ENCODE measurements at regions not wholly inside any gene's neighbourhood (a gene's known extent, or its start where the extent isn't known, plus 50 kb on each side); places are given as distances from the start of the nearest gene placed in this dataset.

DNA sequence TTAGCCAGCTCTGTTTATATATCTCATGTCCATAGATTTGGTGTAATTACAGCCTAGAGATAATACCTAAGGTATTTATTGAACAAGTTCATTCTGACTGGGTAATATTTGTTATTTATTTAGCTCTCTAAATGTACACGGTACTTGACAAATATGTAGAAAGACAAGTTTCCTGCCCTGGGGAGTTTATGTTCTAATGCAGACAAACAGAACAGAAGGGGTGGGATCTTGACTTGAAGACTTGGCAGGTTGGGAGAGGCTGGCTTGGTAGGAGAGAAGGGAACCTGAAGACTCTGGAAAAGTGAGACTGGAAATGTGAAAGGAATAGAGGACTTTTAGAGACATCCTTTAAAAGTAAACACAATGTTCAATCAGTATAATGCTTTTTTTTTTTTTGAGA is 97.7 kb upstream of the CDK6 start:
- TF ChIP-seq, protein P1, sequence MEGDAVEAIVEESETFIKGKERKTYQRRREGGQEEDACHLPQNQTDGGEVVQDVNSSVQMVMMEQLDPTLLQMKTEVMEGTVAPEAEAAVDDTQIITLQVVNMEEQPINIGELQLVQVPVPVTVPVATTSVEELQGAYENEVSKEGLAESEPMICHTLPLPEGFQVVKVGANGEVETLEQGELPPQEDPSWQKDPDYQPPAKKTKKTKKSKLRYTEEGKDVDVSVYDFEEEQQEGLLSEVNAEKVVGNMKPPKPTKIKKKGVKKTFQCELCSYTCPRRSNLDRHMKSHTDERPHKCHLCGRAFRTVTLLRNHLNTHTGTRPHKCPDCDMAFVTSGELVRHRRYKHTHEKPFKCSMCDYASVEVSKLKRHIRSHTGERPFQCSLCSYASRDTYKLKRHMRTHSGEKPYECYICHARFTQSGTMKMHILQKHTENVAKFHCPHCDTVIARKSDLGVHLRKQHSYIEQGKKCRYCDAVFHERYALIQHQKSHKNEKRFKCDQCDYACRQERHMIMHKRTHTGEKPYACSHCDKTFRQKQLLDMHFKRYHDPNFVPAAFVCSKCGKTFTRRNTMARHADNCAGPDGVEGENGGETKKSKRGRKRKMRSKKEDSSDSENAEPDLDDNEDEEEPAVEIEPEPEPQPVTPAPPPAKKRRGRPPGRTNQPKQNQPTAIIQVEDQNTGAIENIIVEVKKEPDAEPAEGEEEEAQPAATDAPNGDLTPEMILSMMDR (IDR thresholded peaks at IDR 0.05): no peak
- ATAC-seq (no peak), DNase-seq (no peak)
- Histone ChIP-seq H3K4me1 (no peaks in the 10 kb centered on the region), H3K36me3 (no peaks in the 10 kb centered on the region), H3K9me3 (peaks cover 10% of the 10 kb centered on the region), H3K4me3 (no peak overlapping the region), H3K27me3 (ENCODE audit: low read depth) (no peaks in the 10 kb centered on the region), H3K27ac (no peak overlapping the region)
- intact Hi-C loops (cut with DNase I): no loop called here

DNA sequence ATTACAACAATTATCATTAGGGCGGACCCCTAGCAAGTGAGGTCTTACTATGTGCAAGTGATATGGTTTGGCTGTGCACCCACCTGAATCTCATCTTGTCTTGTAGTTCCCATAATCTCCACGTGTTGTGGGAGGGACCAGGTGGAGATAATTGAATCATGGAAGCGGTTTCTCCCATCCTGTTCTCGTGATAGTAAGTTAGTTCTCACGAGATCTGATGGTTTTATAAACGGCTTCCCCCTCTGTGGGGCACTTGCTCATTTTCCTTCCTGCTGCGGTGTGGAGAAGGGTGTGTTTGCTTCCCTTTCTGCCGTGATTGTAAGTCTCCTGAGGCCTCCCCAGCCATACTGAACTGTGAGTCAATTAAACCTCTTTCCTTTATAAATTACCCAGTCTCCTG is 96.1 kb upstream of the CDK6 start:
- DNase-seq: no peak
- ATAC-seq: no peak

DNA sequence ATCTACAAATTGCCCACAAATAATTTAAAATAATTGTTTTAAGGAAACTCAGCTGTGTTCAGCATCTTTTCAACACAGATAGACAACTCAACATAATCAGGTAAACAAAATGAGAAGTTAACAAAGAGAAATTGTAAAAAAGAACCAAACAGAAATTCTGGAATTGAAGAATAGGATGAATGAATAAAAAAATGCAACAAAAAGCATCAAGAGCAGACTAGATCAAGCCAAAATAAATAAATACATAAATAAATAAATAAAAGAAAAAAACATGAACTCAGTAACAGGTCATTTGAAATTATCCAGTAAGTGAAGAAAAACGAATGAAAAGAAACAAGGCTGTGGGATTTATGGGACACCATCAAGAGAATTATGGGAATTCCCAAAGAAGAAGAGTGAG is 94.0 kb upstream of the CDK6 start:
- Histone ChIP-seq H3K27ac (no peak overlapping the region), H3K4me1 (no peaks in the 10 kb centered on the region), H3K36me3 (no peaks in the 10 kb centered on the region), H3K4me3 (no peak overlapping the region), H3K9me3 (peaks cover 10% of the 10 kb centered on the region), H3K27me3 (ENCODE audit: low read depth) (no peaks in the 10 kb centered on the region)
- ATAC-seq (no peak), DNase-seq (no peak)
- intact Hi-C loops (cut with DNase I): no loop called here
- TF ChIP-seq, protein P1 (IDR thresholded peaks at IDR 0.05): no peak

More for the DNA sequence above, 96.1 kb upstream of the CDK6 start:
- Histone ChIP-seq H3K9me3 (peaks cover 10% of the 10 kb centered on the region), H3K4me3 (no peak overlapping the region), H3K36me3 (no peaks in the 10 kb centered on the region), H3K4me1 (no peaks in the 10 kb centered on the region), H3K27ac (no peak overlapping the region), H3K27me3 (ENCODE audit: low read depth) (no peaks in the 10 kb centered on the region)
- intact Hi-C loops (cut with DNase I): no loop called here
- TF ChIP-seq, protein P1 (IDR thresholded peaks at IDR 0.05): no peak

DNA sequence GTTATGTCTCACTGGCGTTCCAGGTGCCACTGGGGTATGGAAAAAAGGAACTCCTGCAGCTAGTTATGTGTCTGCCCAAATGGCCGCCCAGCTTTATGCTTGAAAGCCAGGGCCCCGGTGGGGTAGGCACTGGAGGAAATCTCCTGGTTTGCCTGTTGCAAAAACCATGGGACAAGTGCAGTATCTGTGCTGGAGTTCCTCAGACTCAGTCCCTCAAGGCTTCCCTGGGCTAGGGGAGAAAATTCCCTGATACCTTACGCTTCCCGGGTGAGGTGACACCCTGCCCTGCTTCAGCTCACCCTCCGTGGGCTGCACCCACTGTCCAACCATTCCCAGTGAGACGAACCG is 90.3 kb upstream of the CDK6 start:
- no peaks in the 10 kb centered on the region for H3K27me3 ChIP-seq (ENCODE audit: low read depth)
- H3K9me3 ChIP-seq: peaks cover 10% of the 10 kb centered on the region
- TF ChIP-seq, protein P1 (IDR thresholded peaks at IDR 0.05): no peak
- no peaks in the 10 kb centered on the region for H3K36me3 ChIP-seq
- intact Hi-C loops (cut with DNase I): no loop called here
- no peak overlapping the region for H3K27ac ChIP-seq
- no peak for ATAC-seq
- no peak overlapping the region for H3K4me3 ChIP-seq
- no peaks in the 10 kb centered on the region for H3K4me1 ChIP-seq
- no peak for DNase-seq

DNA sequence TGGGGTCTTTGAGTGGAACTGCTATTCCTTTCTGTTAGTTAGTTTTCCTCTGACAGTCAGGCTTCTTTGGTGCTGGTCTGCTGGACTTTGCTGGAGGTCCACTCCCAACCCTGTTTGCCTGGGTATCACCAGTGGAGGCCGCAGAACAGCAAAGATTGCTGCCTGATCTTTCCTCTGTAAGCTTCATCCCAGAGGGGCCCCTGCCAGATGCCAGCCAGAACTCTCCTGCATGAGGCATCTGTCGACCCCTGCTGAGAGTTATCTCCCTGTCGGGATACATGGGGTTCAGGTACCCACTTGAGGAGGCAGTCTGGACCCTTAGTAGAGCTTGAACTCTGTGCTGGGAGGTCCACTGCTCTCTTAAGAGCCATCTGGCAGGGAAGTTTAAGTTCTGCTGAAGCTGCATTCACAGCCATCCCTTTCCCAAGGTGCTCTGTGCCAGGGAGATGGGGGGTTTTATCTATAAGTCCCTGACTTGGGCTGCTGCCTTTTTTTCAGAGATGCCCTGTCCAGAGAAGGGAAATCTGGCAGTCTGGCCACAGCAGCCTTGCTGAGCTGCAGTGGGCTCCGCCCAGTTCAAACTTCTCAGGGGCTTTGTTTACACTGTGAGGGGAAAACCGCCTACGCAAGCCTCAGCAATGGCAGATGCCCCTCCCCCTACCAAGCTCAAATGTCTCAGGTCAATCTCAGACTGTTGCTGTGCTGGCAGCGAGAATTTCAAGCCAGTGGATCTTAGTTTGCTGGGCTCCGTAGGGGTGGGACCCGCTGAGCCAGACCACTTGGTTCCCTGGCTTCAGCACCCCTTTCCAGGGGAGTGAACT is 89.7 kb upstream of the CDK6 start:
- H3K4me3 ChIP-seq: no peak overlapping the region
- ATAC-seq (no peak), DNase-seq (no peak)
- intact Hi-C loops (cut with DNase I): no loop called here
- H3K36me3 ChIP-seq: no peaks in the 10 kb centered on the region
- peaks cover 10% of the 10 kb centered on the region for H3K9me3 ChIP-seq
- TF ChIP-seq, protein P1 (IDR thresholded peaks at IDR 0.05): no peak
- H3K27me3 ChIP-seq (ENCODE audit: low read depth): no peaks in the 10 kb centered on the region
- no peak overlapping the region for H3K27ac ChIP-seq
- no peaks in the 10 kb centered on the region for H3K4me1 ChIP-seq
